Effector memory CD8-positive, alpha-beta T cell (primary cell): ENCODE measurements at regions not wholly inside any gene's neighbourhood (a gene's known extent, or its start where the extent isn't known, plus 50 kb on each side); places are given as distances from the start of the nearest gene placed in this dataset.

Experiments
- ATAC-seq: fragments of 150-1000 bp; cut with Tn5 transposase; replicated peaks from 2 replicates; pipeline ENCODE4 v1.10.0; 2021; ENCODE audit warnings: mild to moderate bottlenecking, moderate library complexity
- DNase-seq, 3 experiments: peaks; one replicate each; pipeline ENCODE4 v3.0.0; 2021
- H3K27ac Mint-ChIP-seq, 2 donors: one replicate each; pipeline ENCODE4 v1.8.0; 2022; ENCODE audit warnings: mild to moderate bottlenecking in 2 of 2, mixed read lengths in 2 of 2, moderate library complexity in 2 of 2
- H3K27me3 Mint-ChIP-seq, 2 donors: one replicate each; pipeline ENCODE4 v1.8.0; 2022; ENCODE audit warnings: mixed read lengths in 2 of 2
- H3K36me3 Mint-ChIP-seq: one replicate; pipeline ENCODE4 v1.8.0; 2022; ENCODE audit warnings: mild to moderate bottlenecking, moderate library complexity, mixed read lengths; ENCODE audit not compliant: insufficient read depth
- H3K4me1 Mint-ChIP-seq, 2 donors: one replicate each; pipeline ENCODE4 v1.8.0; 2022; ENCODE audit warnings: low read depth in 2 of 2, mixed read lengths in 2 of 2
- H3K4me3 Mint-ChIP-seq, 2 donors: one replicate each; pipeline ENCODE4 v1.8.0; 2022; ENCODE audit warnings: mild to moderate bottlenecking in 2 of 2, mixed read lengths in 2 of 2, moderate library complexity in 2 of 2
- H3K9me3 Mint-ChIP-seq, 2 donors: one replicate each; pipeline ENCODE4 v1.8.0; 2022; ENCODE audit warnings: mixed read lengths in 2 of 2

DNA sequence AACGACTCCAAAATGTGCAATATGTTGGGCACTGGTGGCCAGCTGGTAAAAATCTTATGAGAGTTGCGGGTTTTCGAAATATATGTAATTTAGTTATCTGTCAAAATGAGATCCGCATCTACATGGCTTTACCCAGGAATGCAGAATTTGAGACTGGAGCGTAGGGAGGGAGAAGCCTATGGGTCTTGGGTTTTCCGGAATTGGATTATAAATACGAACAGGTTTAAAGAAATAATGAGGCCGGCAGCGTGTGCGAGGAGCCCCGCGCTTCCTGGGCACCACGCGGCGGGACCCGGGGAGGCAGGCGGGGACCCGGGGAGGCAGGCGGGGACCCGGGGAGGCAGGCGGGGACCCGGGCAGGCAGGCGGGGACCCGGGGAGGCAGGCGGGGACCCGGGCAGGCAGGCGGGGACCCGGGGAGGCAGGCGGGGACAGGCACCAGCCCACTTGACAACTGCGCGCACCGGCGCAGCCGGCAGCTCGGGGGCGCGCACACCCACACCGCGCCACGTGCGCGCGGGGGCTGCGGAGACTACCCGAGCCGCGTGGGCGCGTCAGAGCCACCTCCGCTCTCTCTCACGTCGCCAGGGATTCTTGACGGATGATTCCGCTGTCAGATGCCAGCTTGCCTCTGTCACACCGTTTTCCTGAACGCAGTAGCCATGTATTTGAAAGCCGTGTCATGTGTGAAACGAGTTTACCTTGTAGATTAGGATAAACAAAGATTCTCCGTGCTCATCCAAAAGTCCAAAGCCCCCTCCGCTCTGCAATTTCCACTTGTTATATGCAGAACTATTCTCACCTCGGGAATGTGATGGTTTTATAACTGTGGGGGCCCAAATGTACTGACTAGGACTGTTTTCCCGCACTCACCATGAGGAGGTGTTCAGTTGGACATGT, 54.3 kb upstream of the HNRNPU start:
- H3K4me1 Mint-ChIP-seq = peaks cover 3 to 15% of the 10 kb centered on the region in 2 donors
- peak; percentile 52 to 59 (median 57) for DNase-seq
- H3K27me3 Mint-ChIP-seq = peaks cover 12 to 45% of the 10 kb centered on the region in 2 donors
- H3K4me3 Mint-ChIP-seq = peak overlapping the region; percentile 84 to 96
- no peaks in the 10 kb centered on the region for H3K9me3 Mint-ChIP-seq
- H3K27ac Mint-ChIP-seq = no peak overlapping the region
- ATAC-seq = peak; percentile 98
- no peaks in the 10 kb centered on the region for H3K36me3 Mint-ChIP-seq

GRCh38 chr1:244917073-244917670, 52.8 kb upstream of the HNRNPU start:
- Mint-ChIP-seq H3K4me3 (no peak overlapping the region), H3K36me3 (no peaks in the 10 kb centered on the region), H3K4me1 (peaks cover 3 to 15% of the 10 kb centered on the region in 2 donors), H3K9me3 (no peaks in the 10 kb centered on the region), H3K27me3 (peaks cover 12 to 39% of the 10 kb centered on the region in 2 donors), H3K27ac (no peak overlapping the region)
- ATAC-seq = no peak
- no peak for DNase-seq

GRCh38 chr1:244915736-244916135, 51.4 kb upstream of the HNRNPU start:
- Mint-ChIP-seq H3K27ac (no peak overlapping the region), H3K4me3 (no peak overlapping the region), H3K9me3 (no peaks in the 10 kb centered on the region), H3K27me3 (peaks cover 12 to 24% of the 10 kb centered on the region in 2 donors), H3K4me1 (peaks cover 3 to 15% of the 10 kb centered on the region in 2 donors), H3K36me3 (no peaks in the 10 kb centered on the region)
- ATAC-seq (no peak), DNase-seq (no peak)

- ATAC-seq = no peak
- H3K4me1 Mint-ChIP-seq = peaks cover 3 to 14% of the 10 kb centered on the region in 2 donors
- H3K27me3 Mint-ChIP-seq = peaks cover 8 to 14% of the 10 kb centered on the region in 2 donors
- H3K4me3 Mint-ChIP-seq = no peak overlapping the region
- no peak for DNase-seq
- H3K27ac Mint-ChIP-seq = no peak overlapping the region
- H3K9me3 Mint-ChIP-seq = no peaks in the 10 kb centered on the region
- H3K36me3 Mint-ChIP-seq = no peaks in the 10 kb centered on the region
Observed at GRCh38 chr1:244914761-244915160, 50.4 kb upstream of the HNRNPU start.
